ENCODE measurements at regions not wholly inside any gene's neighbourhood (a gene's known extent, or its start where the extent isn't known, plus 50 kb on each side); places are given as distances from the start of the nearest gene placed in this dataset.

DNA sequence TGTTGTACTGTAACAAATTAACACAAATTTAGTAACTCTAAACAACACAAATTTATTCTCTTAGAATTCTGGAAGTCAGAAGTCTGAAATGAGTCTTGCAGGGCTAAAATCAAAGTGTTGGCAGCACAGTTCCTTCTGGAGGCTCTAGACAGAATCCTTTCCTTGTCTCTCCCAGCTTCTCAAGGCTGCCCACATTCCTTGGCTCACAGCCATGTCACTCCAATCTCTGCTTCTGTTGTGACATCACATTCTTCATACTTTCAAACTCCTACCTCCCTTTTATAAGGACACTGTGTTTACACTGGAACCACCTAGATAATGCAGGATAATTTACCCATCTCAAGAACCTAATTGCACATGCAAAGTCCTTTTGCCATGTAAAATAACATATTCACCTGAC is 225.0 kb upstream of the PRMT6 start:
- TF ChIP-seq, protein P1, sequence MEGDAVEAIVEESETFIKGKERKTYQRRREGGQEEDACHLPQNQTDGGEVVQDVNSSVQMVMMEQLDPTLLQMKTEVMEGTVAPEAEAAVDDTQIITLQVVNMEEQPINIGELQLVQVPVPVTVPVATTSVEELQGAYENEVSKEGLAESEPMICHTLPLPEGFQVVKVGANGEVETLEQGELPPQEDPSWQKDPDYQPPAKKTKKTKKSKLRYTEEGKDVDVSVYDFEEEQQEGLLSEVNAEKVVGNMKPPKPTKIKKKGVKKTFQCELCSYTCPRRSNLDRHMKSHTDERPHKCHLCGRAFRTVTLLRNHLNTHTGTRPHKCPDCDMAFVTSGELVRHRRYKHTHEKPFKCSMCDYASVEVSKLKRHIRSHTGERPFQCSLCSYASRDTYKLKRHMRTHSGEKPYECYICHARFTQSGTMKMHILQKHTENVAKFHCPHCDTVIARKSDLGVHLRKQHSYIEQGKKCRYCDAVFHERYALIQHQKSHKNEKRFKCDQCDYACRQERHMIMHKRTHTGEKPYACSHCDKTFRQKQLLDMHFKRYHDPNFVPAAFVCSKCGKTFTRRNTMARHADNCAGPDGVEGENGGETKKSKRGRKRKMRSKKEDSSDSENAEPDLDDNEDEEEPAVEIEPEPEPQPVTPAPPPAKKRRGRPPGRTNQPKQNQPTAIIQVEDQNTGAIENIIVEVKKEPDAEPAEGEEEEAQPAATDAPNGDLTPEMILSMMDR (IDR thresholded peaks at IDR 0.05 in 4 of 5, conservative IDR thresholded peaks at IDR 0.05 in 1 of 5): no peak
- TF ChIP-seq POLR2A (IDR thresholded peaks at IDR 0.05): no peak
